H1 (cell line): ENCODE measurements at regions not wholly inside any gene's neighbourhood (a gene's known extent, or its start where the extent isn't known, plus 50 kb on each side); places are given as distances from the start of the nearest gene placed in this dataset.

ENCODE experiments used
- CBX8 ChIP-seq: fragments of 300-800, 300-1000 bp; sonication (generic); IDR thresholded peaks from 2 replicates; pipeline ENCODE4 v1.7.1; 2016; ENCODE audit warnings: low read depth, low read length, borderline replicate concordance
- CHD1 ChIP-seq: IDR thresholded peaks from 2 replicates; pipeline ENCODE4 v1.6.1; 2012; ENCODE audit warnings: low read depth, low read length, improper control_type of control experiment
- CHD2 ChIP-seq: IDR thresholded peaks from 2 replicates; pipeline ENCODE4 v1.6.1; 2012; ENCODE audit warnings: low read length, improper control_type of control experiment
- EGR1 ChIP-seq: IDR thresholded peaks from 2 replicates; pipeline ENCODE4 v1.6.1; 2011; ENCODE audit warnings: low read depth, low read length, borderline replicate concordance
- POU5F1 ChIP-seq: IDR thresholded peaks from 2 replicates; pipeline ENCODE4 v1.6.1; 2011; ENCODE audit warnings: low read depth, mild to moderate bottlenecking, low read length, moderate library complexity
- SAP30 ChIP-seq: fragments of 300-600 bp; sonication (generic); IDR thresholded peaks from 2 replicates; pipeline ENCODE4 v1.7.1; 2012; ENCODE audit warnings: low read length, moderate library complexity, mild to moderate bottlenecking, inconsistent platforms; ENCODE audit not compliant: insufficient read depth, insufficient replicate concordance
- SIX5 ChIP-seq: IDR thresholded peaks from 2 replicates; pipeline ENCODE4 v1.6.1; 2011; ENCODE audit warnings: mild to moderate bottlenecking, low read depth, low read length
- SP1 ChIP-seq: IDR thresholded peaks from 2 replicates; pipeline ENCODE4 v1.6.1; 2011; ENCODE audit warnings: low read depth, low read length
- SP2 ChIP-seq: IDR thresholded peaks from 2 replicates; pipeline ENCODE4 v1.6.1; 2012; ENCODE audit warnings: mild to moderate bottlenecking, low read length, inconsistent platforms
- TF ChIP-seq, protein P1 (sequence below): IDR thresholded peaks from 2 replicates; pipeline ENCODE4 v1.6.1; 2012; ENCODE audit warnings: low read length, inconsistent platforms
- TF ChIP-seq, protein P2 (sequence below): IDR thresholded peaks from 2 replicates; pipeline ENCODE4 v1.6.1; 2012; ENCODE audit warnings: inconsistent platforms

DNA sequence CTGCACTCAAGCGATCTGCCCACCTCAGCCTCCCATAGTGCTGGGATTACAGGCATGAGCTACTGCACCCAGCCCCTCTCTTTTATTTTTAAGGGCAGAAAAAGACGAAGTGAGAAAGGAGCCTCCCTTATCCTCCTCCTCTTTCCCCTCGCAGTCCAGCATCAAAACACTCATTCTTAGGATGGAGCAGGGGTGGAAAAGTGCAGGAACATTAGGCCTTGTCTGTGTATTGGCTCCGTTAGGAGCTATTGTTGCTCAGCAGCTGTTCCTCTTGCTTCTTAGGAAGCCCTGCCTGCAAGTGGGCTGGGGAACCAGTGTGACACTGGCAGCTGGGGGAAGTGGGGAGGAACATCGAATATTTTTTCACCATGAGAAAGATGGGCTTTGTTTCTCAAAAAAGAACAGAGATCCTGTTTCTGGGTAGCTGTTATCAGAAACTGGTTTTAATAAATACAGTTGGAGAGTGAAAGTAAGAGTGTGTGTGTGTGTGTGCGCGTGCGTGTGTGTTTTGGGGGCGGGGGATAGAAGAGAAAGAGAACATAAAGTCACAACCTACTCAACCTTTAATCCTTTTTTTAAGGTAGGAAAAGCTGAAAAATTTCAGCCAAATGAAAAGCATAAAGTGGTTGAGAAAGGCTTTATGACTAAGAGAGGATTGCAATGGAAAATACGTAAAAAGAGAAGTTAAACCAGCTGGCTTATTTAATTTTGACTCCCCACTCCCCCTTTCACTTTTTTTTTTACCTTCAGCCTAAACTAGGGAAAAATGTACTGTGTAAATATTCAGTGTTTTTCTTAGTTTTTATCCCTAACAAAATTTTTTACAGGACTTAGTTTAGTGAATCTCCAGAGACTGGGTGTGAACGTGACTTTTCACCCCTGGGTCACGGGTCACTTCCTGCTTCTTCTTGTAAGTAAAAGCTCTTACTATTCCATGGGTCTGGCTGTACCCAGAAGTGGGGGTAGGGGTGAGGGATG is 197.2 kb upstream of the PLEKHG7 start (continued):
- no peak for TF ChIP-seq EGR1
- no peak for TF ChIP-seq CBX8
- no peak for TF ChIP-seq SP2
- no peak for TF ChIP-seq POU5F1
- TF ChIP-seq, protein P1, sequence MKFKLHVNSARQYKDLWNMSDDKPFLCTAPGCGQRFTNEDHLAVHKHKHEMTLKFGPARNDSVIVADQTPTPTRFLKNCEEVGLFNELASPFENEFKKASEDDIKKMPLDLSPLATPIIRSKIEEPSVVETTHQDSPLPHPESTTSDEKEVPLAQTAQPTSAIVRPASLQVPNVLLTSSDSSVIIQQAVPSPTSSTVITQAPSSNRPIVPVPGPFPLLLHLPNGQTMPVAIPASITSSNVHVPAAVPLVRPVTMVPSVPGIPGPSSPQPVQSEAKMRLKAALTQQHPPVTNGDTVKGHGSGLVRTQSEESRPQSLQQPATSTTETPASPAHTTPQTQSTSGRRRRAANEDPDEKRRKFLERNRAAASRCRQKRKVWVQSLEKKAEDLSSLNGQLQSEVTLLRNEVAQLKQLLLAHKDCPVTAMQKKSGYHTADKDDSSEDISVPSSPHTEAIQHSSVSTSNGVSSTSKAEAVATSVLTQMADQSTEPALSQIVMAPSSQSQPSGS = no peak
- TF ChIP-seq SIX5 = no peak
- TF ChIP-seq SP1 = no peak
- TF ChIP-seq CHD2 = no peak
- no peak for TF ChIP-seq SAP30
- no peak for TF ChIP-seq CHD1
- TF ChIP-seq, protein P2, sequence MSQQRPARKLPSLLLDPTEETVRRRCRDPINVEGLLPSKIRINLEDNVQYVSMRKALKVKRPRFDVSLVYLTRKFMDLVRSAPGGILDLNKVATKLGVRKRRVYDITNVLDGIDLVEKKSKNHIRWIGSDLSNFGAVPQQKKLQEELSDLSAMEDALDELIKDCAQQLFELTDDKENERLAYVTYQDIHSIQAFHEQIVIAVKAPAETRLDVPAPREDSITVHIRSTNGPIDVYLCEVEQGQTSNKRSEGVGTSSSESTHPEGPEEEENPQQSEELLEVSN = no peak
